CD4-positive, alpha-beta T cell treated with Interleukin-6 for 4 hours (primary cell): ENCODE measurements at regions not wholly inside any gene's neighbourhood (a gene's known extent, or its start where the extent isn't known, plus 50 kb on each side); places are given as distances from the start of the nearest gene placed in this dataset.
"Not testable (repeated sequence)": the region's sequence is repeated elsewhere in the genome, so short reads cannot be mapped to it uniquely, and the experiment has no call there.

Experiments
- DNase-seq: peaks from one replicate; pipeline ENCODE4 v3.0.0-alpha.2; 2020; ENCODE audit warnings: mixed read lengths

- DNase-seq, result no peak
Observed at GRCh38 chr16:58970775-58971174, 236.7 kb upstream of the GOT2 start.

GRCh38 chr16:58963479-58963878 lies 229.4 kb upstream of the GOT2 start:
- no peak for DNase-seq

DNA sequence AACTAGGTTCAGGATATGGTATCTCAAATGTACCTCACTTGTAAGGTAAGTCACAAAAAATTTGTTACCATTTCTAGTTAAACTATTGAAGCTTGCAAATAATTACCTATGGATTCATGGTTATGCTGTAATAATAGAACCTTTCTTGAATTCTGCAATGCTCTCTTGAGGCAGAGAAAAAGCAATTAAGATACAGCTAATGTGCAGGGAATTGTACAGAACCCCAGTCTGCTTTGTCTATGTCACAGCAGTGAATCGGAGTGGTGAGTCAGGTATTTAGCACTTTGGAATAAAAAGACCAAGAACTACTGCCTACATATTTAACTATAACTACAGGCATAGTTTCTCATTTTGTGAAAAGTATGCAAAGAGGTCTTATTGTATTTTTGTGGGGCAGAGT lies 228.7 kb upstream of the GOT2 start:
- DNase-seq, result no peak

DNA sequence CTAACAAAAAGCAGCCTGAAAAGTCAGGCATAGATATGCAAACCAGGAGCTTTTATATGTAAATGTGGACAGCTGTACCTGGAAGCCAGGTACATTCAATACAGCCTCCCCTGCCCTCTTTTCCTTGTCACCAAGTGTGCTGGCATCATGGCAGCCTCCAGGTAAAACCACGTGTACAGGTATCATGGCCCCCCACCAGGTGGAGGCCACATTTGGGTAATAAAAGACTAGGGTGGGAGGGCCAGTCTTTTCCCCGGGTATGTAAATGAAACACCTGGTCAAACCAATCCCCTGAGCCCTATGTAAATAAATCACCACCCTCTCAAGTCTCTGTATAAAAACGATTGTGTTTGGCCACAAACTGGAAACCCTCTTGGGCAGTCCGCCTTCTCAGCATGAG lies 226.4 kb upstream of the GOT2 start:
- no peak for DNase-seq

DNA sequence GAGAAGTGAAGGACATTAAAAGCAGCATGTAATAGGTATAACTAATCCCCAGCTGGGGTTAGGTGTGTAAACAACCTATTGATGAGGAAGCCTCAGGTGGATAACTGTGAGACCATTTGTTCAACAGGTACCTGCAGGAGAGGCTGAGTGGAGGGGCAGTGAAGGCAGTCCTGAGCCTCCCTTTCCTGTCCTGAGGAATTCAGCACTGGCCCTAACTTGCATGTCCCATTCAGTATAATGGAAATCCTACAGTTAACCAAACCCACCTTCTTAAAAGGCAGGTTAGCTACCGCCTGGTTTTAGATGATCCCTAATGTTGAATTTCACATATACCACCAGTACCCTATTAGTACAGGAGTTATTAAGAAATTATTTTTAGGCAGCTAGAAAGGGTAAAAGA lies 225.9 kb upstream of the GOT2 start:
- DNase-seq, result no peak

- DNase-seq, result no peak
Observed at GRCh38 chr16:58958749-58959148, 224.6 kb upstream of the GOT2 start.

DNA sequence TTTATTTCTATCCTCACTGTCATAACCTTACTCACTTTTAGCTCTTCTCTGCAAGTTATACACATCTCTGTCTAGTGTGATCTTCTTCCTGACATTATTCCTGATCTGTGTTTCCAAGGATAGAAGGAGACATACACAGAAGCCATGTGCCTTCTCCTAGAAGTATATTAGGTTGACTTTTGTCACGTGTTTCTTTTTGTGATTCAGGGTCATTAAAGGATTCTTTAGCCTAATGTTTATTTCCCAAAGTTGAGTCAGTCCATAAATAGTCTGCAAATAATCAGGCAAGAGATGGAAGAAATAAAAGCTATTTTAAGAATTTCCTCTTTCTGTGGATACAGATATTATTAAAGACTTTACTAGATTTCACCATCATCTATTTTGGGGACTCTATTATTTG lies 214.1 kb upstream of the GOT2 start:
- no peak for DNase-seq

DNA sequence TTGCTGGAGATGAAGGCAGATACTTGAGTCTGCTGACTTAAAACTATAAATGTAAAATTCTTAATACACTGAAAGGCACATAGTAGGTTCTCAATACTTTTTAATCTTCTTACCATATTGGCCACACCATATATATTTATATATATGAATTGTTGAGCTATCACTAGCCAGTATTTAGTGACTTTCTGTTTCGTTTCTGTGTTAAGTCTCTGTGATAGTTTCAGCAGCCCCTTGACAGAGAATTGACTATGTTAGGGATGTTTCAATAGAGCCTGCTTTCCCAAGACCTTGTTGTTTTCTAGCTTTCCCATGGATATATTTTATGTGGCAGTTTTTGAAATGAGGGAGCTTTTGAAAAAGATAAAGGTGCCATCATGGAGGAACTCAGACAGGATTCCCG lies 206.5 kb upstream of the GOT2 start:
- no peak for DNase-seq

DNA sequence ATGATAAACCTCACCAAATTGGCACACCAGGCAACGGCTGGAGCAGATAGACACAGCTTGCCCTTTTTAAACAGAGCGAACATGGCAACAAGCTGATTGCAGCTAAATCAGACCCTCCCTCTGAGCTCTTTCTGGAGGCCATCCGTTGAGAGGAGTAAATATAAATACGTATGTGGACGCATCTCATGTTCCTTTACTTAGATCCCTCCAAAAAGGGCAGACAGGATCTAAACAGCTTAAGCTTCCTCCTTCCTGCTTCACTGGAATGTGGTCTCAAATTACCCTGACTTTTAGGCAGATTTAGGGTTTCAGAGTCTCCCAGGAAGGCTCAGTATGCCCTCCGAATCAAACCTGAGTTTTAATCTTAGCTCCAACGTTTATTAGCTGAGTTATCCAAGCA lies 204.7 kb upstream of the GOT2 start:
- no peak for DNase-seq

GRCh38 chr16:58937661-58938060 lies 203.5 kb upstream of the GOT2 start:
- DNase-seq, result no peak

GRCh38 chr16:58933186-58933585 lies 199.1 kb upstream of the GOT2 start:
- no peak for DNase-seq

- DNase-seq, result no peak
Observed at GRCh38 chr16:58931436-58931835, 197.3 kb upstream of the GOT2 start.

DNA sequence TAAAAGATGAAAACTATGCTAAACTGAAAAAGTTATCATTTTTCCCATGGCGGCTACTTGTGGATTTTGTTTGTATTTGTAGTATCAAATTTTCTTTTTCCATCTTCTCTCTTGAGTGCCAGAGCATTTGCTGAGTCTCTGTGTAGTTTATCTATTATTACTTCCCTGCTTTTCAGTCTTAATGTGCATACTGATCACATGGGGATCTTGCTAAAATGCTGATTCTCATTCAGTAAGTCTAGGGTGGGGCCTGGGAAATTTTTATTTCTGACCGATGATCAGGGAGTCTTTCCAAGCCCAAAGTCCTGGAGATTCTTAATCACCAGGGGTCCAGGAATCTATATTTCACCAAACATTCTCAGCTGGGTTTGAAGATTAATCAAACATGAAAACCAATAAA lies 189.0 kb upstream of the GOT2 start:
- DNase-seq, result no peak

DNA sequence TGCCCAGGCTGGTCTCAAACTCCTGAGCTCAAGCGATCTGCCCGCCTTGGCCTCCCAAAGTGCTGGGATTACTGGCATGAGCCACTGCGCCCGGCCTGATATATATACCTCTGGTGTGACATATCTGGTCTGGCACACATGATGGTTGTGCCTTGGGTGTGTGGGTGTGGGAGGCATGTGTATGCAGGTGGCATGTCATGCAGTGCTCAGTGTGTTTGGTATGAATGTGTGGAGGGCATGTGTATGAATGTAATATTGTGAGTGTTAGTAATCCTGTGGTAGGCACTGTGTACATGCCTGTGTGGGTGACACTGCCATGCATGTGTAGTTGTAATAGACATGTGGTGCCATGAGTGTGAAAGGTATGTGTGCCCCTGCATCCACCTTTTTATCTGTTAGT lies 179.3 kb upstream of the GOT2 start:
- DNase-seq, result no peak

DNA sequence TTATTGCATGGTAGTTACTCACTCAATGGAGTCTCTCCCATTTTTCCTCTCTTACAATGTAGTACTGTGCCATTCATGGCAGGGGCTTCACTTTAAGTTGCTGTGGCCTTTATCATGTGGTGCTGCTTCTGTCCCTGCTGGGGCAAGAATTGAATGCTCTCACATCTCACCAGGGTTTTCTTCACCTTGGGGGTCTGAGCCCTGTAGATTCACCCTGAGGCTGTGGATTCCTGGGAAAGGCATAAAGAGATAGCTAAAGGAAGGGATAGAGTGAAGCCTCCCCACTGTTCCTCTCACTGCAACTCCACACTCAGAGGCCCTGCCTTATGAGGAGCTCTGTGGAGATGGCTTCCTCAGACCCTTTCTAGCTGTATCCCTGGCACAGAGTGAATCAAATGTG lies 178.5 kb upstream of the GOT2 start:
- no peak for DNase-seq

DNA sequence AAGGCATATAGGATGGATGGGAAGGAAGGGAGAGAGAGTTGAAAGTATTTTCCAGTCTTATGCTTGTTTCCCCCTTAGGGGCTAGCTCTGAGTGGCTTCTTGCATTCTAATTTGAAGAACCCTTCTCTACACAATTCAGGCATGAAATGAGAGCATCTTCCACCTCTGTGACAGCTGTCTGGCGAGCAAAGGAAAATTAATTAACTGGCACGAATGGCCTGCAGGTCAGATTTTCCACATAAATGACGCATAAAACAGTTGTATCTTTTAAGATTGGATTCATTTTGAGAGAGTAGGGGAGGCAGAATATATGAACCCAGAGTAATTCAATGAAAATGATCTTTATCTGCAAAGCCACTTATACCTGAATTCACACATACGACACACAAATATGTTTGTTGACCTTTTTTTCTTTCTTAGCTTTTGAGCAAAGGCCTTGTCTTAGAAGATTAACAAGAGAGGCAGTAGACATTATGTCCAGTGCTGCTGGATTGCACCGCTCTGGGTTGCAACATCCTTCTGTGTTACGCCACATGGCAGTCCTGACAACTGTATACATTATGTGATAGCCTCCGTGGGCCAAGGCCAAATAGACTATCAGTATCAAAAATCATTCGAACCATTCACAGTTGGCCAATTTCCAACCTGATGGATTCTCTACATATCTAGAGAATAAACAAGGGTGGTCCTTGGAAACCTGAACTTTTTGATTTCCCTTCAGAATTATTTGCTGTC lies 173.0 kb upstream of the GOT2 start:
- no peak for DNase-seq

- no peak for DNase-seq
Observed at GRCh38 chr16:58904291-58904690, 170.2 kb upstream of the GOT2 start.

GRCh38 chr16:58889516-58889915 lies 155.4 kb upstream of the GOT2 start:
- no peak for DNase-seq

- DNase-seq, result no peak
Observed at GRCh38 chr16:58885528-58886170, 151.5 kb upstream of the GOT2 start.

DNA sequence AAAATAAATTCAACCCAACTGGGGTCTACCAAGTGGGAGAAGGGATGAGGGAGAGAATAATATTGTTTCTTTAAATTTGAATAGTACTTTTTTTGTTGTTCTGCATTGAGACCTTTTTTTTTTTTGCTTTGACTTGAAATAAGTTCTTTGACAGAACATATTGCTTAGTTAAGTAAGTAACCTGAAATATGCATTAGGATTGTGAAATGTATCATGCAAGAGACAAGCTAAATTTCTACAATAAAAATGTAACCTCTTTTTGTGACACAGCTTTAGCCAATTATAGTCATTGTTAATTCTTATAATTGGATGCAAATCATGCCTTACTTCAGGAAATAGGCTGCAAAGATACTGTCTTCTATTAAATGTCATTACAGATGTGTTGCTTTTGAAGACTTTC lies 150.0 kb upstream of the GOT2 start:
- no peak for DNase-seq

DNA sequence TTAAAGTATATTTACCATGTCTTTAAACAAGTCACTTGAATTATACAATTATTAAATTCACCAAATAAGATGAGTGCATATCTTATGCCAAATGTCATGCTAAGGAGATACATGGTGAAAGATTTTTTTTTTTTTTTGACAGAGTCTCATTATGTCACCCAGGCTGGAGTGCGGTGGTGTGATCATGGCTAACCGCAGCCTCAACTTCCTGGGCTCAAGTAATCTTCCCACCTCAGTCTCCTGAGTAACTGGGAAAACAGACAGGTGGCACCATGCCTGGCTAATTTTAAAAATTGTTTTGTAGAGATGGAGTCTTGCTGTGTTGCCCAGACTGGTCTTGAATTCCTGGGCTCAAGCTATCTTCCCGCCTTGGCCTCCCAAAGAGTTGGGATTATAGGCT lies 149.0 kb upstream of the GOT2 start:
- DNase-seq, result no peak

DNA sequence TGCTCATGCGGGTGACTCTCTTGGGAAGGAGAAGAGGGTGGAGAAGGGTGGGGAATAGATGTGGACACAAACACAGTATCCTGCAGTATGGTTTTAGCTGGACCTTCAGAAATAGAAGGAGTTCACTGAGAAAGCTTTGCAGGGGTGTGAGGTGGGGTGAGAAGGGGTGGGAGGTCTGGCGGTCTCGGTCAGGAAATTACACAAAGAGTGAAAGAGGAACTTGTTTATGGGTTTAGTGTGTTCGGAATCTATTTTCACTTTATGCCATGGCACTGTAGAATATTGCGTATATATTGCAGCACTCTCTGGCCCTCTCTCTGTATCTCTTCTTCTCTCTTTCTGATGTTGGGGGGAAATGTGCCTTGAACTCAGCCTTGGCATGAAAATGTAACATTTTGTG lies 148.2 kb upstream of the GOT2 start:
- DNase-seq, result no peak

DNA sequence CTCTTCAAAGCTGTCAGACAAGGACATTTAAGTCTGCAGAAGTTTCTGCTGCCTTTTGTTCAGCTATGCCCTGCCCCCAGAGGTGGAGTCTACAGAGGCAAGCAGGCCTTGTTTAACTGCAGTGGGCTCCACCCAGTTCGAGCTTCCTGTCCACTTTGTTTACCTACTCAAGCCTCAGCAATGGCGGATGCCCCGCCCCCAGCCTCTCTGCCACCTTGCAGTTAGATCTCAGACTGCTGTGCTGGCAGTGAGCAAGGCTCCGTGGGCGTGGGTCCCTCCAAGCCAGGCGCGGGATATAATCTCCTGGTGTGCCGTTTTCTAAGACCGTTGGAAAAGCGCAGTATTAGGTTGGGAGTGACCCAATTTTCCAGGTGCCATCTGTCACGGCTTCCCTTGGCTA lies 144.5 kb upstream of the GOT2 start:
- not testable (repeated sequence) for DNase-seq

- no peak for DNase-seq
Observed at GRCh38 chr16:58866935-58867334, 132.8 kb upstream of the GOT2 start.

GRCh38 chr16:58863761-58864160 lies 129.6 kb upstream of the GOT2 start:
- no peak for DNase-seq
